CD4-positive, alpha-beta T cell (primary cell): ENCODE measurements at regions not wholly inside any gene's neighbourhood (a gene's known extent, or its start where the extent isn't known, plus 50 kb on each side); places are given as distances from the start of the nearest gene placed in this dataset.

Source experiments
- ATAC-seq: fragments of 200-7000 bp; cut with Tn5 transposase; one replicate; pipeline ENCODE4 v1.10.0; 2022; ENCODE audit warnings: mild to moderate bottlenecking; ENCODE audit not compliant: poor library complexity
- CTCF ChIA-PET: fragments of 350-600 bp; sonication (Branson Sonifier 250); formaldehyde crosslinking; loops from one replicate; lab custom pipeline; 2021; ENCODE audit warnings: antibody characterized with exemption, inconsistent platforms; lab: Charles Lee
- POLR2A ChIA-PET: fragments of 350-600 bp; sonication (Branson Sonifier 250); formaldehyde crosslinking; loops from one replicate; lab custom pipeline; 2021; ENCODE audit warnings: antibody characterized with exemption, inconsistent platforms; lab: Charles Lee
- DNase-seq, 14 experiments: peaks; one replicate each; pipeline ENCODE4 v3.0.0-alpha.2; 2013 to 2020; ENCODE audit warnings: mixed read lengths in 2 of 14
- H3K27ac ChIP-seq, 2 donors: one replicate each; pipeline versions ENCODE4 v1.5.1 to v1.7.0; 2013; ENCODE audit warnings: low read length in 2 of 2, low read depth in 1 of 2, mild to moderate bottlenecking in 1 of 2
- H3K27me3 ChIP-seq, 2 experiments: 1 replicate in 1 of 2; 2 replicates in 1 of 2; pipeline versions ENCODE4 v1.6.1 to v1.7.0; 2013; ENCODE audit warnings: low read length in 2 of 2, control low read depth in 1 of 2, mild to moderate bottlenecking in 1 of 2, moderate library complexity in 1 of 2; ENCODE audit not compliant: insufficient read depth in 2 of 2, control insufficient read depth in 1 of 2
- H3K36me3 ChIP-seq: one replicate; pipeline ENCODE4 v1.6.1; 2013; ENCODE audit warnings: low read length, control low read depth; ENCODE audit not compliant: insufficient read depth
- H3K4me1 ChIP-seq: one replicate; pipeline ENCODE4 v1.6.1; 2013; ENCODE audit warnings: low read length, control low read depth; ENCODE audit not compliant: insufficient read depth
- H3K4me3 ChIP-seq: one replicate; pipeline ENCODE4 v1.5.1; 2013; ENCODE audit warnings: mild to moderate bottlenecking, low read length, moderate library complexity
- H3K9me3 ChIP-seq, 2 experiments: 1 replicate in 1 of 2; 2 replicates in 1 of 2; pipeline versions ENCODE4 v1.6.1 to v1.7.0; 2013; ENCODE audit warnings: low read length in 2 of 2, mild to moderate bottlenecking in 2 of 2, control low read depth in 1 of 2, moderate library complexity in 1 of 2; ENCODE audit not compliant: control insufficient read depth in 1 of 2, insufficient read depth in 1 of 2
- H3K27ac Mint-ChIP-seq: one replicate; pipeline ENCODE4 v1.8.0; 2020; ENCODE audit warnings: mixed read lengths
- H3K27me3 Mint-ChIP-seq: one replicate; pipeline ENCODE4 v1.8.0; 2021; ENCODE audit warnings: mixed read lengths
- H3K36me3 Mint-ChIP-seq: one replicate; pipeline ENCODE4 v1.8.0; 2021; ENCODE audit warnings: low read depth, mixed read lengths
- H3K4me1 Mint-ChIP-seq: one replicate; pipeline ENCODE4 v1.8.0; 2021; ENCODE audit warnings: low read depth, mixed read lengths
- H3K4me3 Mint-ChIP-seq: one replicate; pipeline ENCODE4 v1.8.0; 2020; ENCODE audit warnings: mild to moderate bottlenecking, mixed read lengths
- H3K9me3 Mint-ChIP-seq: one replicate; pipeline ENCODE4 v1.8.0; 2020; ENCODE audit warnings: mixed read lengths
- intact Hi-C, 2 experiments: fragments of 100-400 bp; cut with DNase I in 1 of 2; cut with micrococcal nuclease in 1 of 2; formaldehyde crosslinking; loops; one replicate each; pipeline versions ENCODE4 v1.15.1 to v1.9.0; 2023 to 2025; cut with DNase I, micrococcal nuclease
- TF ChIP-seq, protein P1 (sequence below): fragments of 200-600 bp; IDR thresholded peaks from one replicate; pipeline ENCODE4 v1.8.0; 2022; ENCODE audit warnings: antibody characterized with exemption, mild to moderate bottlenecking

DNA sequence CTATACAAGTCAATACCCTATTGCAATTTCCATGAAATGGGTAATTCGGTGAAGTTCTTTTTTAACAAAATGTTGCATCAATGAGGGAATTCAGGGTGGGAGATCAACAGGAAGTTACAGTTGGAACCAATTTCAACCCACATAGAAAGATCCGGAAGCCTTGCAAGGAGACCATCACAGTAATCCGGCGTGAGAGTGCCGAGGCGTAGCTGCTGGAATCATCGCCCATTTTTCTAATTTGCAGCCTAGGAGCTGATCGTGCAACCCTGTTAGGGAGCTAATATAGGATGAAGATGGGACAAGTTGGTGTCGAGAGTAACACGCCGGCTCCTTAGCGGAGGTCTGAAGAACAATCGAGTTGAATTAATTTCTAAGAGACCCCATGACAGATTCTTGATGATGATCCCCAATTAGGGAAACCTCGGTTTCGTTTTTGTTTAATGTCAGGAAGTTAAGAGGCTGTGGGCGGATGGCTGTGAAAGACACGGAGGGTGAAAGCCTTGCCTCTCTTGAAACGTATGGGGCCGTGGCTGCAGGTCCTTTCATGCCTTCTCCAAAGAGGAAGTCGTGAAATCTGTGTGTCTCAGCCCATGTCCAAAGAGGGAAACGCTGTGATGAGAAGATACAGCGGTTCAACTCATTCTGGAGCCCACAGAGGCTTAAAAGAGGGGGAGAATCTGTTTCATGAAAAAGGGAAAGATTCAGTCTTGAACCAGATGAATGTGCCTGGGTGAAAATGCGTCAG lies 51.2 kb upstream of the CARD11 start:
- Mint-ChIP-seq H3K4me1 (peaks cover 73% of the 10 kb centered on the region), H3K27ac (peak overlapping the region; percentile 97), H3K27me3 (no peaks in the 10 kb centered on the region), H3K9me3 (no peaks in the 10 kb centered on the region), H3K36me3 (peaks cover 4% of the 10 kb centered on the region), H3K4me3 (peak overlapping the region; percentile 80)
- TF ChIP-seq, protein P1, sequence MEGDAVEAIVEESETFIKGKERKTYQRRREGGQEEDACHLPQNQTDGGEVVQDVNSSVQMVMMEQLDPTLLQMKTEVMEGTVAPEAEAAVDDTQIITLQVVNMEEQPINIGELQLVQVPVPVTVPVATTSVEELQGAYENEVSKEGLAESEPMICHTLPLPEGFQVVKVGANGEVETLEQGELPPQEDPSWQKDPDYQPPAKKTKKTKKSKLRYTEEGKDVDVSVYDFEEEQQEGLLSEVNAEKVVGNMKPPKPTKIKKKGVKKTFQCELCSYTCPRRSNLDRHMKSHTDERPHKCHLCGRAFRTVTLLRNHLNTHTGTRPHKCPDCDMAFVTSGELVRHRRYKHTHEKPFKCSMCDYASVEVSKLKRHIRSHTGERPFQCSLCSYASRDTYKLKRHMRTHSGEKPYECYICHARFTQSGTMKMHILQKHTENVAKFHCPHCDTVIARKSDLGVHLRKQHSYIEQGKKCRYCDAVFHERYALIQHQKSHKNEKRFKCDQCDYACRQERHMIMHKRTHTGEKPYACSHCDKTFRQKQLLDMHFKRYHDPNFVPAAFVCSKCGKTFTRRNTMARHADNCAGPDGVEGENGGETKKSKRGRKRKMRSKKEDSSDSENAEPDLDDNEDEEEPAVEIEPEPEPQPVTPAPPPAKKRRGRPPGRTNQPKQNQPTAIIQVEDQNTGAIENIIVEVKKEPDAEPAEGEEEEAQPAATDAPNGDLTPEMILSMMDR: no peak
- POLR2A ChIA-PET: interaction anchor here (0.7 to 4.1 kb wide), 10 partner anchors 9 to 223 kb away, joined by 3 to 33 read pairs (median 4); no protein-coding TSS in a partner anchor
- ATAC-seq (peak; percentile 64), DNase-seq (peak; percentile 18 to 83 (median 42))
- Histone ChIP-seq H3K27me3 (no peaks in the 10 kb centered on the region), H3K4me3 (peak overlapping the region; percentile 44), H3K27ac (peak overlapping the region; percentile 74 to 92), H3K9me3 (no peaks in the 10 kb centered on the region), H3K36me3 (no peaks in the 10 kb centered on the region), H3K4me1 (peaks cover 63% of the 10 kb centered on the region)
- intact Hi-C loops: loop anchor here (5.0 to 10.0 kb wide), 2 partner anchors 50 to 53 kb away; partner anchors contain the start of gene CARD11 (in 2 of the 2)
- CTCF ChIA-PET: interaction anchor here (0.8 to 1.1 kb wide), 2 partner anchors 60 to 376 kb away, joined by 3 to 5 read pairs; no protein-coding TSS in a partner anchor

DNA sequence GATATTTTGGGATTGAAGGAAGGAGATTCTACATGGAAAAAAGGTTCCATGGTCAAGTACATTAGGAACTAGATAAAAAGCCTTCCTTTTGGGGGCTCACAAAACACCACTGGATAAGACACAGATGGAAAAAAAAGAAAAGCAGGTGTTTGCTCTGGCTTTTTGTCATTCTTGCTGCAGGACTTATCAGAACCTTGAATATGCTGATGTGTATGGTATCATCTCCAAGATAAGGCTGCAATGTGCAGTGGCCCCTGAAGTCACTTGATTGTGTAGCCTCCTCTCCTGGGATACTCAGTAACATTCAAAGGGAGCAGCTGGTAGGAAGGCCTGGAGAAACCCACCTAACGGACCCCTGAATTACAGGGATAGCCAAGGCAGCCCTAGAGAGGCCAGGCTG lies 54.1 kb upstream of the CARD11 start:
- POLR2A ChIA-PET: no interaction called here
- Mint-ChIP-seq H3K27me3 (no peaks in the 10 kb centered on the region), H3K36me3 (peaks cover 4% of the 10 kb centered on the region), H3K9me3 (no peaks in the 10 kb centered on the region), H3K27ac (no peak overlapping the region), H3K4me3 (no peak overlapping the region), H3K4me1 (peaks cover 67% of the 10 kb centered on the region)
- no peak for DNase-seq
- ATAC-seq: no peak
- H3K4me3 ChIP-seq: no peak overlapping the region
- CTCF ChIA-PET: no interaction called here
- peaks cover 38% of the 10 kb centered on the region for H3K4me1 ChIP-seq
- H3K27ac ChIP-seq: no peak overlapping the region
- H3K27me3 ChIP-seq: no peaks in the 10 kb centered on the region
- H3K36me3 ChIP-seq: no peaks in the 10 kb centered on the region
- H3K9me3 ChIP-seq: no peaks in the 10 kb centered on the region
- TF ChIP-seq, protein P1: no peak
- intact Hi-C loops: loop anchor here in 1 of 2 experiments (10.0 kb wide), 1 partner anchor 53 kb away; the partner anchor contains the start of gene CARD11

DNA sequence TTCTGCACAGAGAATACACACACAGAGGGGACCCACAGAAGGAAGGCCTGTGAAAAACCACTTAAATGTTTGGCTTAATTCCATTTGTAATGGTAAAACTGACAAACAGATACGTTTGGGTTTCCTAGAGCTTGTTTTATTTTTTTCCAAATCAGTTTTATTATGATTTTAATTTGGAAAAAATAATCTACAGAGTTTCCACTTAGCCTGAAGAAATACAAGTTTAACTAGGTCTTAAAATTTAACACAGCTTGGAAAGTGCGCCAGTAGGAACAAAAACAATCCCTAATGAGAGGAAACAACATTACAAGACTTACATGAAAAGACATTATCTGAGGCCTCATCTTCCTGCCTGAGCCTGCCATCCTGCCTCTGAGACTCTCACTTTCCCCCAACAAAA lies 58.5 kb upstream of the CARD11 start:
- TF ChIP-seq, protein P1: no peak
- H3K36me3 ChIP-seq: no peaks in the 10 kb centered on the region
- DNase-seq (no peak), ATAC-seq (no peak)
- Mint-ChIP-seq H3K4me1 (peaks cover 71% of the 10 kb centered on the region), H3K9me3 (no peaks in the 10 kb centered on the region), H3K27me3 (no peaks in the 10 kb centered on the region), H3K27ac (peak overlapping the region; percentile 56), H3K4me3 (no peak overlapping the region), H3K36me3 (peaks cover 4% of the 10 kb centered on the region)
- H3K9me3 ChIP-seq: no peaks in the 10 kb centered on the region
- CTCF ChIA-PET: interaction anchor here (1.3 kb wide), 1 partner anchor 10 kb away, joined by 4 read pairs; no protein-coding TSS in a partner anchor
- H3K4me1 ChIP-seq: peaks cover 22% of the 10 kb centered on the region
- intact Hi-C loops: loop anchor here in 1 of 2 experiments (1.0 kb wide), 1 partner anchor 10 kb away; no protein-coding TSS in a partner anchor
- H3K27ac ChIP-seq: no peak overlapping the region
- no peaks in the 10 kb centered on the region for H3K27me3 ChIP-seq
- POLR2A ChIA-PET: interaction anchor here (0.9 to 1.3 kb wide), 3 partner anchors 10 to 37 kb away, joined by 3 to 5 read pairs (median 5); no protein-coding TSS in a partner anchor
- H3K4me3 ChIP-seq: no peak overlapping the region
